ENCODE measurements at regions not wholly inside any gene's neighbourhood (a gene's known extent, or its start where the extent isn't known, plus 50 kb on each side); places are given as distances from the start of the nearest gene placed in this dataset.

- H3K27me3 Mint-ChIP-seq (ENCODE audit: low read depth), result no peaks in the 10 kb centered on the region
- H3K36me3 Mint-ChIP-seq (ENCODE audit: low read depth), result no peaks in the 10 kb centered on the region
- no peak overlapping the region for H3K4me3 Mint-ChIP-seq (ENCODE audit: unreplicated experiment)
- peaks cover 26% of the 10 kb centered on the region for H3K4me1 Mint-ChIP-seq (ENCODE audit: low read depth)
- no peak for DNase-seq (ENCODE audit: low spot score)
- no peaks in the 10 kb centered on the region for H3K9me3 Mint-ChIP-seq (ENCODE audit: low read depth)
- TF ChIP-seq CTCF (IDR thresholded peaks at IDR 0.05), result no peak
- H3K27ac Mint-ChIP-seq (ENCODE audit: unreplicated experiment), result no peak overlapping the region
Observed at GRCh38 chr3:107428051-107428858, 51.0 kb downstream of the CCDC54 start.

GRCh38 chr3:107429320-107430181 lies 52.3 kb downstream of the CCDC54 start:
- no peaks in the 10 kb centered on the region for H3K9me3 Mint-ChIP-seq (ENCODE audit: low read depth)
- peak overlapping the region; percentile 90 for H3K27ac Mint-ChIP-seq (ENCODE audit: unreplicated experiment)
- no peaks in the 10 kb centered on the region for H3K27me3 Mint-ChIP-seq (ENCODE audit: low read depth)

GRCh38 chr3:107430214-107430995 lies 53.2 kb downstream of the CCDC54 start:
- H3K27ac Mint-ChIP-seq (ENCODE audit: unreplicated experiment), result peak overlapping the region; percentile 90
- H3K4me3 Mint-ChIP-seq (ENCODE audit: unreplicated experiment), result peak overlapping the region; percentile 81
- no peak for TF ChIP-seq CTCF (IDR thresholded peaks at IDR 0.05)
- H3K4me1 Mint-ChIP-seq (ENCODE audit: low read depth), result peaks cover 26% of the 10 kb centered on the region
- no peak for DNase-seq (ENCODE audit: low spot score)
- no peaks in the 10 kb centered on the region for H3K27me3 Mint-ChIP-seq (ENCODE audit: low read depth)
- H3K9me3 Mint-ChIP-seq (ENCODE audit: low read depth), result no peaks in the 10 kb centered on the region
- H3K36me3 Mint-ChIP-seq (ENCODE audit: low read depth), result no peaks in the 10 kb centered on the region

More at GRCh38 chr3:107429320-107430181, 52.3 kb downstream of the CCDC54 start:
- Mint-ChIP-seq H3K4me3 (ENCODE audit: unreplicated experiment) (peak overlapping the region; percentile 81), H3K4me1 (ENCODE audit: low read depth) (peaks cover 26% of the 10 kb centered on the region), H3K36me3 (ENCODE audit: low read depth) (no peaks in the 10 kb centered on the region)
- TF ChIP-seq CTCF (IDR thresholded peaks at IDR 0.05), result peak; percentile 94
- peak; percentile 90 for DNase-seq (ENCODE audit: low spot score)

- H3K36me3 Mint-ChIP-seq (ENCODE audit: low read depth), result no peaks in the 10 kb centered on the region
Observed at GRCh38 chr3:107430996-107431245, 53.7 kb downstream of the CCDC54 start.

More at GRCh38 chr3:107430996-107431245, 53.7 kb downstream of the CCDC54 start:
- H3K4me3 Mint-ChIP-seq (ENCODE audit: unreplicated experiment), result peak overlapping the region; percentile 81
- no peaks in the 10 kb centered on the region for H3K27me3 Mint-ChIP-seq (ENCODE audit: low read depth)
- no peak for DNase-seq (ENCODE audit: low spot score)
- H3K27ac Mint-ChIP-seq (ENCODE audit: unreplicated experiment), result peak overlapping the region; percentile 45
- no peak for TF ChIP-seq CTCF (IDR thresholded peaks at IDR 0.05)
- H3K9me3 Mint-ChIP-seq (ENCODE audit: low read depth), result no peaks in the 10 kb centered on the region
- H3K4me1 Mint-ChIP-seq (ENCODE audit: low read depth), result peaks cover 26% of the 10 kb centered on the region
